Activated CD4-positive, CD25-positive, alpha-beta regulatory T cell (primary cell): ENCODE measurements at regions not wholly inside any gene's neighbourhood (a gene's known extent, or its start where the extent isn't known, plus 50 kb on each side); places are given as distances from the start of the nearest gene placed in this dataset.

Experiments
- DNase-seq, 4 experiments: peaks; one replicate each; lab custom pipeline; 2025; lab: John Stamatoyannopoulos, UW

- DNase-seq = no peak
Observed at GRCh38 chr5:175107865-175108264, 336.1 kb downstream of the DRD1 start.

- DNase-seq = no peak
Observed at GRCh38 chr5:175107028-175107588, 336.9 kb downstream of the DRD1 start.

GRCh38 chr5:175104677-175105076, 339.3 kb downstream of the DRD1 start:
- no peak for DNase-seq

GRCh38 chr5:175103746-175104145, 340.2 kb downstream of the DRD1 start:
- no peak for DNase-seq

- DNase-seq = no peak
Observed at GRCh38 chr5:175102717-175103116, 341.3 kb downstream of the DRD1 start.

- no peak for DNase-seq
Observed at GRCh38 chr5:175098301-175098700, 345.7 kb downstream of the DRD1 start.

- DNase-seq = no peak
Observed at GRCh38 chr5:175096469-175097165, 347.4 kb downstream of the DRD1 start.

- no peak for DNase-seq
Observed at GRCh38 chr5:175094461-175094860, 349.5 kb downstream of the DRD1 start.

- DNase-seq = no peak
Observed at GRCh38 chr5:175092691-175093090, 351.3 kb downstream of the DRD1 start.

- no peak for DNase-seq
Observed at GRCh38 chr5:175088963-175089362, 355.0 kb downstream of the DRD1 start.

- no peak for DNase-seq
Observed at GRCh38 chr5:175082866-175083590, 358.6 kb downstream of the MSX2 start.

- DNase-seq = no peak
Observed at GRCh38 chr5:175082346-175082745, 358.0 kb downstream of the MSX2 start.

- no peak for DNase-seq
Observed at GRCh38 chr5:175079707-175080106, 355.3 kb downstream of the MSX2 start.

- no peak for DNase-seq
Observed at GRCh38 chr5:175070283-175070682, 345.9 kb downstream of the MSX2 start.

GRCh38 chr5:175060257-175060656, 335.9 kb downstream of the MSX2 start:
- no peak for DNase-seq

- DNase-seq = no peak
Observed at GRCh38 chr5:175059687-175060211, 335.4 kb downstream of the MSX2 start.

GRCh38 chr5:175056831-175057230, 332.4 kb downstream of the MSX2 start:
- no peak for DNase-seq

GRCh38 chr5:175054243-175054642, 329.9 kb downstream of the MSX2 start:
- DNase-seq = no peak

GRCh38 chr5:175052351-175052750, 328.0 kb downstream of the MSX2 start:
- DNase-seq = no peak

- no peak for DNase-seq
Observed at GRCh38 chr5:175047048-175047447, 322.7 kb downstream of the MSX2 start.

- DNase-seq = no peak
Observed at GRCh38 chr5:175045820-175046219, 321.4 kb downstream of the MSX2 start.

- no peak for DNase-seq
Observed at GRCh38 chr5:175037820-175038219, 313.4 kb downstream of the MSX2 start.

- no peak for DNase-seq
Observed at GRCh38 chr5:175035882-175036533, 311.6 kb downstream of the MSX2 start.
